GM12864 (cell line): ENCODE measurements at regions not wholly inside any gene's neighbourhood (a gene's known extent, or its start where the extent isn't known, plus 50 kb on each side); places are given as distances from the start of the nearest gene placed in this dataset.

ENCODE experiments used
- DNase-seq: peaks from one replicate; pipeline ENCODE4 v3.0.0-alpha.2; 2011; ENCODE audit warnings: low read depth
- H3K4me3 ChIP-seq: 2 replicates; pipeline ENCODE4 v1.5.1; 2011; ENCODE audit warnings: mild to moderate bottlenecking, low read depth, low read length, control low read depth
- TF ChIP-seq, protein P1 (sequence below): IDR thresholded peaks from 2 replicates; pipeline ENCODE4 v1.5.1; 2011; ENCODE audit warnings: low read depth, mild to moderate bottlenecking, moderate library complexity, low read length, control low read depth, inconsistent platforms; ENCODE audit errors: missing control alignments

DNA sequence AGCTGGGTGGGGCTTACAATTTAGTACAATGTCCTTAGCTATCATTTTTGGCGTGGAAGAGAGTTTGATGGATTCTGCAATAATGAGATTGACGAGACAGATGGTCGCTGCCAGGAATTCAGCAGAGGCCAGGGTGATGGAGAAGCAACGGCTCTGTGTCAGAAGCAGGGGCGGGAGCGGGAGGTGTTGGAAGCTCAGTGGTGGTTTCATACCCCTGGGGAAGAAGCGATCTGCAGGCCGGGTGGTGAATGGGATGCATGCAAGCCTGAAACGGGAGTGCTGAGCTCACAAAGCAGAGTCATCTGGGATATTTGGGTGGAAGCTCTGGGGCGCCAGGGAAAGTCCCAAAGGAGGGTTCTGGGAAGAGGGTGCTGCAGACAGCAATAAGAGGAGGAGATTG, 370.8 kb downstream of the ZNF536 start:
- H3K4me3 ChIP-seq = no peak overlapping the region
- no peak for DNase-seq
- TF ChIP-seq, protein P1, sequence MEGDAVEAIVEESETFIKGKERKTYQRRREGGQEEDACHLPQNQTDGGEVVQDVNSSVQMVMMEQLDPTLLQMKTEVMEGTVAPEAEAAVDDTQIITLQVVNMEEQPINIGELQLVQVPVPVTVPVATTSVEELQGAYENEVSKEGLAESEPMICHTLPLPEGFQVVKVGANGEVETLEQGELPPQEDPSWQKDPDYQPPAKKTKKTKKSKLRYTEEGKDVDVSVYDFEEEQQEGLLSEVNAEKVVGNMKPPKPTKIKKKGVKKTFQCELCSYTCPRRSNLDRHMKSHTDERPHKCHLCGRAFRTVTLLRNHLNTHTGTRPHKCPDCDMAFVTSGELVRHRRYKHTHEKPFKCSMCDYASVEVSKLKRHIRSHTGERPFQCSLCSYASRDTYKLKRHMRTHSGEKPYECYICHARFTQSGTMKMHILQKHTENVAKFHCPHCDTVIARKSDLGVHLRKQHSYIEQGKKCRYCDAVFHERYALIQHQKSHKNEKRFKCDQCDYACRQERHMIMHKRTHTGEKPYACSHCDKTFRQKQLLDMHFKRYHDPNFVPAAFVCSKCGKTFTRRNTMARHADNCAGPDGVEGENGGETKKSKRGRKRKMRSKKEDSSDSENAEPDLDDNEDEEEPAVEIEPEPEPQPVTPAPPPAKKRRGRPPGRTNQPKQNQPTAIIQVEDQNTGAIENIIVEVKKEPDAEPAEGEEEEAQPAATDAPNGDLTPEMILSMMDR = no peak

DNA sequence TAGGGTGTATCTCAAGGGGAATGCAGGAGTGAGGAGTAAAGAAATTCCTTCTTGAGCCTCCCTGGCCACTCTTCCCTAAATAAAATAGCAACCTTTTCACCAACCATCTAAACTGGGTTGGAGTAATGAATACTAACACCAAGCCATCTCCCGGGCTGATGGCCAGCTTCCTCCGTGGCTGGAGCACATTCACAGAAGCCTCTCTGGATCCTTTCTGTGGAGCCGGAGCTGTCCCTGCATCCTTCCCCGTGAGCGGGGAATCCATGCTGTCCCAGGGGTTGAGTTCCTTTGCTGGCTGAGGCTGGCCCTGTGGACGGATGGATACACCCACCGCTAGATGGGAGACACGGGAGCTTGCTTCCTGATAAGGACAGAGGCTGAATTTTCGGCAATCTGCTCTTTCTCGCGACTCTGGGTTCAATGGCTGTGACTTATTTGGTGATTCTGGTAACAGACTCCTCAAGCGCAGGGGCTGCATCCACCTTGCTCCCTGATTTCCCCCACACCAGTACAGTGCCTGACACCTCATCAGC, 370.3 kb downstream of the ZNF536 start:
- no peak overlapping the region for H3K4me3 ChIP-seq
- DNase-seq = no peak
- TF ChIP-seq, protein P1 = no peak

DNA sequence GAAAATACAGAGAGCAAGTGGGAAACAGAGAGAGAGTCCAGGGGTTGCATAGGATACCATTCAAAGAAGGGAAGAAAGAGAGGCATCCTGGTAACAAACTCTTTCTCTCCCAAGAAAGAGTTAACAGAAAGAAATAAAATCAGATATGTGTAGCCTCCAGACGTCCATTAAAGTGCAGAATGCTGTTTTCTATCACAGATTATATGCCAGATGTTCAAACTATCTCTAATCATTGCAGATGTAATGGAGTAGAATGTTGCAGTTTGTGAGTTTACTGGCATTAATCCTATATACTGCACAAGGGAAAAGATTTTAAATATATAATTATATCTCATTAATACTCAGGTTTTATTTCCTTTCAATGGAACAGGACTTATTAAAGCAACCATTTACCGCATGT, 369.4 kb downstream of the ZNF536 start:
- no peak overlapping the region for H3K4me3 ChIP-seq
- no peak for DNase-seq
- TF ChIP-seq, protein P1 = no peak

DNA sequence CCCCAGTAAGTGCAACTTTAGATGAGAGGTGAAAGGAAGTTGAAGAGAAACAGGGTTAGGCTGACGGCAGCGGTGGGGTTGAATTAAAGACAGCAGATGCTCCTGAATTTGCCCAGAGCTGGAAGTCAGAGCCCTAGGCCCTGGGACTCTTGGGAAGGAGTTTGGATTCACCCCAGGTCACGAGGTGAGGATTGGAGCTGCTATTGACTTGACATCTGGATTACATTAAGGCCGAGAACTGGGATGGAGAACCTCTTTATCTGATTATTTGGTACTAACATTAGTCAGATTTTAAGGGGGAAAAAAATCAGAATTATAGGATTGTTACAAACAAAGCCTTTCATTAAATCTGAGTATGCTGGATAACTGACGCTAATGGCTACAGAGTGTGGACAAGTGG, 367.2 kb downstream of the ZNF536 start:
- no peak for DNase-seq
- no peak overlapping the region for H3K4me3 ChIP-seq
- TF ChIP-seq, protein P1 = no peak

DNA sequence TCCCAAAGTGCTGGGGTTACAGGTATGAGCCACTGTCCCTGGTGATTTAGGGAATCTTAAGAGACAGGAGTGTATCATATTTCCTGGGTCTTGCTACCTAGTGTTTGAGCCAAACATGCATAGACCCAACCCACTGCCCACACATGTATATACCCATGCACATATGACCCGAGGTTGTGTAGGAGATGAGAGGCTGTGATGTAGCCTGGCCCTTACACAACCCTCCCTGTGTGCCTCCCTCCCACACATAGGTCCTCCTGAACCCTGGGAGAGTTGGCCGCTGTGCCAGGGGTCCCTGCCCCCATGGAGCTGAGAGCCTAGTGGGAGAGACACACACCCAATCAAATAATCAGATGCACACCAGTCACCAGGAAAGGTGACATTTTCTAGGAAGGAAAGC, 365.9 kb downstream of the ZNF536 start:
- no peak overlapping the region for H3K4me3 ChIP-seq
- DNase-seq = no peak
- TF ChIP-seq, protein P1 = no peak

DNA sequence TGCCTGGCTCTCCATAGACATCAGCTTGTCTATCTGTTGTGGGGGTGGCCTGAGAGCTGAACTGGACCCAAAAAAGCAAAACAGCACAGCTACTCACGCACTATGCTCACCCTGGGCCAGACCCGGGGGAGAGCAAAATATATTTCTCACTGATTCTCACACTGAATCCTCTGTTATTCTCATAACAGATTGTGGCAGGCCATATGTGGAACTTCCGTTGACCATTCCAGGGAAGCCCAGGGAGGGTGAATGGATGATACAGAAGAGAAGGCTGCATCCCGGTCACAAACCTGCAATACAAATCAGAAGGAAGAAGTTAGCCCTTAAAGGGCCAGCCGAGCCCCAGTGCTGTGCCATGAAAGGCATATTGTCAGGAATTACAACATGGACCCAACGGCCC, 362.5 kb downstream of the ZNF536 start:
- no peak overlapping the region for H3K4me3 ChIP-seq
- TF ChIP-seq, protein P1 = no peak
- DNase-seq = no peak

DNA sequence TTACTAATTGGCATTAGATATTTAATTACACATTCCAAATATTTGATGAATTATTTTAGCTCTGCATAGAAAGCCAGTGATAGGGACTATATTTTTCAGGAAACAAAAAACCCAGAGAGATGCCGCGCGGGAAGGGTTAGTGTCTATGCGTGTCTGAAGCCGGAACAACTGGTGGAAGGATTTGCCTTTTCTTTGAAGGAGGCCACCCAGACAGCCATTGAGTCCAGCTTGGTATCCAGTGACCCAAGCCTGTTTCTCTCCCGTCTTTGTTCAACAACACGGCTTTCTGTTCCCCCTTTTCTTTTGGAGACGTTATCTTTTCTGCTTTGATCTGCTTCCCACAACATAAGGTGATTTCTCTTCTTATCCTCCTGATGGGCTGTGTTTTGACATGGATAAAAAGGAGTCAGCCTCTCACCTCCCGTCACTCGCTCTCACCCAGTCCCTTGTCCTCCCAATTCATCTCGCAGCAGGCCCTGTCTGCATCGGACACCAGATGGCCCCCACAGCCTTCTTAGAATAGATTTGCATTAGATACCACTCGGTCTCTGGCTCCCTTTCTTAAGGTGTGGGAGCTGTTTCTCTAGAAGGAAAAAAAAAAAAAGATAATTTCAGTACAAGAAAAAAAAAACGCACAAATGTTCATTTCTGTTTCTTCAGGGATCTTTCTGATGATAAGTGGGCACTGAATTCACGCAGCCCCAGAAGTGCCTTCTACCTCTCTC, 361.8 kb downstream of the ZNF536 start:
- no peak overlapping the region for H3K4me3 ChIP-seq
- DNase-seq = no peak
- TF ChIP-seq, protein P1 = no peak
